ENCODE measurements at regions not wholly inside any gene's neighbourhood (a gene's known extent, or its start where the extent isn't known, plus 50 kb on each side); places are given as distances from the start of the nearest gene placed in this dataset.

- H3K4me1 ChIP-seq (replicated peaks in 1 of 4; ENCODE audit: control insufficient read depth in 3 of 4, insufficient read depth in 4 of 4, low read length in 3 of 4) = no peaks in the 10 kb centered on the region
- DNase-seq (ENCODE audit: low read depth in 1 of 2, low spot score in 2 of 2) = no peak
- H3K56ac ChIP-seq (replicated peaks; ENCODE audit: insufficient read length, low read depth, low read length) = no peak overlapping the region
- H3K9me3 ChIP-seq (ENCODE audit: insufficient read depth in 2 of 2, low read depth in 1 of 2, low read length in 1 of 2) = no peaks in the 10 kb centered on the region
- H4K91ac ChIP-seq (replicated peaks; ENCODE audit: insufficient read length, low read length) = no peak overlapping the region
- WGBS, 2 experiments (ENCODE audit: extremely low coverage in 1 of 2, insufficient coverage in 1 of 2, insufficient read length in 1 of 2, insufficient replicate concordance in 2 of 2, low coverage in 1 of 2, low lambda C conversion rate in 2 of 2, missing lambda C conversion rate in 1 of 2) = 84% methylated on average over 6 of the region's 6 CpGs; no CpG with 5 or more reads in 1 of the 2 experiments
- no peak overlapping the region for H3K23ac ChIP-seq (ENCODE audit: insufficient read length)
- no peak for TF ChIP-seq CEBPB (IDR thresholded peaks at IDR 0.05; ENCODE audit: low read depth, low read length)
- no peak for TF ChIP-seq KDM5A (IDR thresholded peaks at IDR 0.05; ENCODE audit: low read length)
- TF ChIP-seq HDAC2 (IDR thresholded peaks at IDR 0.05; ENCODE audit: borderline replicate concordance in 1 of 2, low read depth in 2 of 2, low read length in 2 of 2) = no peak
- TF ChIP-seq TAF7 (optimal IDR thresholded peaks at IDR 0.05; ENCODE audit: borderline replicate concordance, low read depth, low read length) = no peak
- no peak for TF ChIP-seq SUZ12 (IDR thresholded peaks at IDR 0.05; ENCODE audit: low read length)
- no peak for TF ChIP-seq MAX (IDR thresholded peaks at IDR 0.05)
- TF ChIP-seq ZNF274 (IDR thresholded peaks at IDR 0.05; ENCODE audit: borderline replicate concordance, extremely low read depth, low read length) = no peak
- TF ChIP-seq KDM1A (IDR thresholded peaks at IDR 0.05; ENCODE audit: borderline replicate concordance, low read length) = no peak
- TF ChIP-seq SP4 (IDR thresholded peaks at IDR 0.05; ENCODE audit: low read length) = no peak
- TF ChIP-seq RXRA (IDR thresholded peaks at IDR 0.05; ENCODE audit: insufficient read depth, low read depth, low read length) = no peak
- TF ChIP-seq TEAD4 (IDR thresholded peaks at IDR 0.05; ENCODE audit: low read depth, low read length) = no peak
- no peak for TF ChIP-seq CHD1 (IDR thresholded peaks at IDR 0.05; ENCODE audit: low read depth, low read length)
- no peak for TF ChIP-seq MAFK (IDR thresholded peaks at IDR 0.05; ENCODE audit: low read depth, low read length)
- TF ChIP-seq KDM4A (IDR thresholded peaks at IDR 0.05; ENCODE audit: low read depth, low read length, severe bottlenecking) = no peak
- TF ChIP-seq POU5F1 (IDR thresholded peaks at IDR 0.05; ENCODE audit: low read depth, low read length) = no peak
- H4K5ac ChIP-seq (ENCODE audit: insufficient read length, low read depth, low read length) = no peak overlapping the region
- no peaks in the 10 kb centered on the region for H3K79me2 ChIP-seq (ENCODE audit: control insufficient read depth in 1 of 2, insufficient read depth in 2 of 2, low read length in 2 of 2)
- no peak overlapping the region for H2BK20ac ChIP-seq (ENCODE audit: low read length)
- no peaks in the 10 kb centered on the region for H3K79me1 ChIP-seq (ENCODE audit: low read depth, low read length)
- no peak overlapping the region for H2BK12ac ChIP-seq (ENCODE audit: low read depth, low read length)
- FAIRE-seq = no peak
- no peak overlapping the region for H2BK120ac ChIP-seq (replicated peaks; ENCODE audit: low read depth, low read length)
- no peak overlapping the region for H2AK5ac ChIP-seq (ENCODE audit: low read depth, low read length)
- no peak overlapping the region for H2BK15ac ChIP-seq (ENCODE audit: low read length)
- no peak overlapping the region for H3K18ac ChIP-seq (ENCODE audit: extremely low read depth, low read length)
- H3K4ac ChIP-seq (replicated peaks; ENCODE audit: insufficient read length, low read depth, low read length) = no peak overlapping the region
- no peak overlapping the region for H4K8ac ChIP-seq (ENCODE audit: extremely low read depth, insufficient read depth, low read length)
- H3K9ac ChIP-seq (replicated peaks in 1 of 4; ENCODE audit: extremely low read depth in 1 of 4, low read depth in 3 of 4, low read length in 3 of 4) = no peak overlapping the region
- ChIA-PET POLR2A (ENCODE audit: partially characterized antibody) (no interaction called here), CTCF (ENCODE audit: partially characterized antibody) (no interaction called here)
- H3K27ac ChIP-seq (ENCODE audit: low read depth, low read length) = no peak overlapping the region
- no peaks in the 10 kb centered on the region for H3K36me3 ChIP-seq (ENCODE audit: control insufficient read depth in 2 of 4, insufficient read depth in 4 of 4, low read length in 3 of 4)
- H3K27me3 ChIP-seq (replicated peaks in 1 of 4; ENCODE audit: control insufficient read depth in 3 of 4, extremely low read depth in 1 of 4, insufficient read depth in 3 of 4, low read length in 3 of 4) = no peaks in the 10 kb centered on the region
- H3K23me2 ChIP-seq (ENCODE audit: low read depth, low read length) = no peaks in the 10 kb centered on the region
- no peak overlapping the region for H3K4me3 ChIP-seq (ENCODE audit: extremely low read depth in 1 of 4, insufficient read depth in 2 of 4, low read depth in 3 of 4, low read length in 4 of 4)
- no peaks in the 10 kb centered on the region for H4K20me1 ChIP-seq (replicated peaks in 1 of 2; ENCODE audit: control insufficient read depth in 1 of 2, insufficient read depth in 2 of 2, low read length in 2 of 2)
- H3K14ac ChIP-seq (ENCODE audit: insufficient read length) = no peak overlapping the region
- H3K4me2 ChIP-seq (ENCODE audit: insufficient read depth in 1 of 2, low read depth in 2 of 2, low read length in 2 of 2) = no peak overlapping the region
- no peak overlapping the region for H2AFZ ChIP-seq (ENCODE audit: low read length)
- H2BK5ac ChIP-seq (ENCODE audit: low read depth, low read length) = no peak overlapping the region
Observed at GRCh38 chr5:124130816-124131215, 615.6 kb downstream of the ZNF608 start.

Measured in H1 (cell line).